Neuronal stem cell (in vitro differentiated cells): ENCODE measurements at regions not wholly inside any gene's neighbourhood (a gene's known extent, or its start where the extent isn't known, plus 50 kb on each side); places are given as distances from the start of the nearest gene placed in this dataset.

Experiments used
- DNase-seq: peaks from one replicate; pipeline ENCODE4 v3.0.0-alpha.2; 2013; ENCODE audit warnings: low spot score
- H2AFZ ChIP-seq: one replicate; pipeline ENCODE4 v1.6.1; 2013; ENCODE audit warnings: mild to moderate bottlenecking, low read length, inconsistent platforms
- H2AK5ac ChIP-seq: 2 replicates; pipeline ENCODE4 v1.6.1; 2013; ENCODE audit warnings: low read depth, mild to moderate bottlenecking, inconsistent platforms, low read length, moderate library complexity, mixed read lengths
- H2BK120ac ChIP-seq: 2 replicates; pipeline ENCODE4 v1.6.1; 2013; ENCODE audit warnings: low read depth, mild to moderate bottlenecking, inconsistent platforms, low read length, moderate library complexity, mixed read lengths
- H2BK12ac ChIP-seq: one replicate; pipeline ENCODE4 v1.6.1; 2013; ENCODE audit warnings: low read length, inconsistent platforms
- H2BK15ac ChIP-seq: 2 replicates; pipeline ENCODE4 v1.6.1; 2013; ENCODE audit warnings: mild to moderate bottlenecking, low read length, inconsistent platforms, mixed read lengths
- H2BK5ac ChIP-seq: one replicate; pipeline ENCODE4 v1.6.1; 2013; ENCODE audit warnings: inconsistent platforms, mild to moderate bottlenecking, low read length, moderate library complexity
- H3K14ac ChIP-seq: one replicate; pipeline ENCODE4 v1.6.1; 2013; ENCODE audit warnings: low read length, inconsistent platforms
- H3K18ac ChIP-seq: 2 replicates; pipeline ENCODE4 v1.6.1; 2013; ENCODE audit warnings: low read length, inconsistent platforms
- H3K23ac ChIP-seq: 2 replicates; pipeline ENCODE4 v1.6.1; 2013; ENCODE audit warnings: low read depth, mild to moderate bottlenecking, mixed read lengths, low read length, inconsistent platforms; ENCODE audit not compliant: poor library complexity
- H3K27ac ChIP-seq: replicated peaks from 3 replicates; pipeline ENCODE4 v1.5.1; 2013; ENCODE audit warnings: low read length, inconsistent platforms
- H3K27me3 ChIP-seq, 3 experiments: 2 replicates each; pipeline ENCODE4 v1.6.1; 2013; ENCODE audit warnings: low read length in 3 of 3, mild to moderate bottlenecking in 2 of 3, inconsistent platforms in 1 of 3, low read depth in 1 of 3, mixed read lengths in 1 of 3, moderate library complexity in 1 of 3; ENCODE audit not compliant: control insufficient read depth in 3 of 3, insufficient read depth in 3 of 3
- H3K36me3 ChIP-seq, 2 donors: replicated peaks in 1 of 2; 2 replicates each; pipeline ENCODE4 v1.6.1; 2013; ENCODE audit warnings: low read length in 2 of 2; ENCODE audit not compliant: control insufficient read depth in 2 of 2, insufficient read depth in 2 of 2
- H3K4ac ChIP-seq: 2 replicates; pipeline ENCODE4 v1.6.1; 2013; ENCODE audit warnings: inconsistent platforms, mild to moderate bottlenecking, low read length, moderate library complexity
- H3K4me1 ChIP-seq, 2 donors: 1 replicate in 1 of 2; 2 replicates in 1 of 2; pipeline ENCODE4 v1.6.1; 2013; ENCODE audit warnings: low read length in 2 of 2, low read depth in 1 of 2; ENCODE audit not compliant: control insufficient read depth in 2 of 2, insufficient read depth in 1 of 2
- H3K4me2 ChIP-seq: one replicate; pipeline ENCODE4 v1.6.1; 2013; ENCODE audit warnings: mild to moderate bottlenecking, low read length, inconsistent platforms; ENCODE audit not compliant: insufficient read depth, poor library complexity, severe bottlenecking
- H3K4me3 ChIP-seq, 2 donors: 2 replicates each; pipeline ENCODE4 v1.5.1; 2013; ENCODE audit warnings: low read length in 2 of 2, mild to moderate bottlenecking in 2 of 2, inconsistent platforms in 1 of 2, moderate library complexity in 1 of 2
- H3K79me1 ChIP-seq: one replicate; pipeline ENCODE4 v1.6.1; 2013; ENCODE audit warnings: low read depth, mild to moderate bottlenecking, inconsistent platforms, low read length, moderate library complexity
- H3K9ac ChIP-seq: one replicate; pipeline ENCODE4 v1.6.1; 2013; ENCODE audit warnings: mild to moderate bottlenecking, low read depth, low read length, inconsistent platforms; ENCODE audit not compliant: poor library complexity
- H3K9me3 ChIP-seq, 2 donors: replicated peaks in 1 of 2; 2 replicates each; pipeline versions ENCODE3 to v1.6.1; 2013; ENCODE audit warnings: low read length in 2 of 2, mild to moderate bottlenecking in 2 of 2, inconsistent platforms in 1 of 2, low read depth in 1 of 2, mixed read lengths in 1 of 2, moderate library complexity in 1 of 2; ENCODE audit not compliant: control insufficient read depth in 2 of 2, insufficient read depth in 1 of 2
- H4K8ac ChIP-seq: one replicate; pipeline ENCODE4 v1.6.1; 2013; ENCODE audit warnings: low read depth, mild to moderate bottlenecking, inconsistent platforms, low read length, moderate library complexity
- H4K91ac ChIP-seq: one replicate; pipeline ENCODE4 v1.6.1; 2013; ENCODE audit warnings: low read length, low read depth, mild to moderate bottlenecking, inconsistent platforms; ENCODE audit not compliant: poor library complexity
- WGBS, 2 donors: extraction: QIAGEN DNeasy Blood & Tissue Kit; methylation state at CpG; one replicate each; pipeline ENCODE4 v1.1.7; 2013; ENCODE audit warnings: missing lambda C conversion rate in 2 of 2, mixed read lengths in 1 of 2; ENCODE audit not compliant: insufficient read length in 2 of 2, insufficient replicate concordance in 1 of 2; ENCODE audit errors: extremely low coverage in 2 of 2; 5-methylcytosine and 5-hydroxymethylcytosine counted together

GRCh38 chr6:759729-760128 lies 66.8 kb upstream of the EXOC2 start:
- DNase-seq: no peak
- H2BK5ac ChIP-seq: no peak overlapping the region
- H3K9ac ChIP-seq: no peak overlapping the region
- no peak overlapping the region for H3K27ac ChIP-seq
- H3K4me2 ChIP-seq: no peak overlapping the region
- no peak overlapping the region for H2AFZ ChIP-seq
- H3K23ac ChIP-seq: no peak overlapping the region
- no peak overlapping the region for H3K4me3 ChIP-seq
- no peak overlapping the region for H3K18ac ChIP-seq
- H3K4me1 ChIP-seq: no peaks in the 10 kb centered on the region
- H2BK120ac ChIP-seq: no peak overlapping the region
- no peak overlapping the region for H2BK15ac ChIP-seq
- H3K36me3 ChIP-seq: no peaks in the 10 kb centered on the region
- H2AK5ac ChIP-seq: no peak overlapping the region
- no peak overlapping the region for H4K91ac ChIP-seq
- H3K4ac ChIP-seq: no peak overlapping the region
- peaks cover 0 to 8% (median 0%) of the 10 kb centered on the region in 3 experiments for H3K27me3 ChIP-seq
- no peak overlapping the region for H4K8ac ChIP-seq
- H3K9me3 ChIP-seq: no peaks in the 10 kb centered on the region
- H3K79me1 ChIP-seq: no peaks in the 10 kb centered on the region
- H2BK12ac ChIP-seq: no peak overlapping the region
- H3K14ac ChIP-seq: no peak overlapping the region
- no CpG with 5 or more reads among the region's 3 CpGs for WGBS, 2 donors

GRCh38 chr6:756224-756623 lies 63.3 kb upstream of the EXOC2 start:
- no peak overlapping the region for H4K8ac ChIP-seq
- H3K27ac ChIP-seq: no peak overlapping the region
- no peak overlapping the region for H2AK5ac ChIP-seq
- H3K18ac ChIP-seq: no peak overlapping the region
- H3K4me2 ChIP-seq: no peak overlapping the region
- DNase-seq: no peak
- no peaks in the 10 kb centered on the region for H3K4me1 ChIP-seq
- no peak overlapping the region for H2BK12ac ChIP-seq
- H3K4ac ChIP-seq: no peak overlapping the region
- H3K27me3 ChIP-seq: peaks cover 0 to 6% (median 0%) of the 10 kb centered on the region in 3 experiments
- no peaks in the 10 kb centered on the region for H3K79me1 ChIP-seq
- H3K14ac ChIP-seq: no peak overlapping the region
- H2BK120ac ChIP-seq: no peak overlapping the region
- no peak overlapping the region for H4K91ac ChIP-seq
- no peak overlapping the region for H2BK5ac ChIP-seq
- H2AFZ ChIP-seq: no peak overlapping the region
- H2BK15ac ChIP-seq: no peak overlapping the region
- H3K36me3 ChIP-seq: no peaks in the 10 kb centered on the region
- no peaks in the 10 kb centered on the region for H3K9me3 ChIP-seq
- no peak overlapping the region for H3K9ac ChIP-seq
- H3K23ac ChIP-seq: no peak overlapping the region
- no peak overlapping the region for H3K4me3 ChIP-seq

- H2BK15ac ChIP-seq: no peak overlapping the region
- no peak overlapping the region for H4K8ac ChIP-seq
- no peak overlapping the region for H3K27ac ChIP-seq
- no peak for DNase-seq
- no peak overlapping the region for H2AK5ac ChIP-seq
- peaks cover 0 to 6% (median 0%) of the 10 kb centered on the region in 3 experiments for H3K27me3 ChIP-seq
- no peak overlapping the region for H2BK12ac ChIP-seq
- H3K23ac ChIP-seq: no peak overlapping the region
- H3K36me3 ChIP-seq: no peaks in the 10 kb centered on the region
- no CpG with 5 or more reads among the region's 3 CpGs for WGBS, 2 donors
- H3K4me3 ChIP-seq: no peak overlapping the region
- no peak overlapping the region for H2BK5ac ChIP-seq
- no peak overlapping the region for H3K14ac ChIP-seq
- H3K9me3 ChIP-seq: no peaks in the 10 kb centered on the region
- H2BK120ac ChIP-seq: no peak overlapping the region
- no peaks in the 10 kb centered on the region for H3K4me1 ChIP-seq
- no peak overlapping the region for H2AFZ ChIP-seq
- H4K91ac ChIP-seq: no peak overlapping the region
- H3K4me2 ChIP-seq: no peak overlapping the region
- H3K9ac ChIP-seq: no peak overlapping the region
- no peak overlapping the region for H3K18ac ChIP-seq
- H3K79me1 ChIP-seq: no peaks in the 10 kb centered on the region
- H3K4ac ChIP-seq: no peak overlapping the region
Observed at GRCh38 chr6:754202-754601, 61.3 kb upstream of the EXOC2 start.

- H4K8ac ChIP-seq: no peak overlapping the region
- H3K4me1 ChIP-seq: no peaks in the 10 kb centered on the region
- H3K27me3 ChIP-seq: peaks cover 0 to 6% (median 0%) of the 10 kb centered on the region in 3 experiments
- H4K91ac ChIP-seq: no peak overlapping the region
- H3K14ac ChIP-seq: no peak overlapping the region
- no peak overlapping the region for H3K4ac ChIP-seq
- H2AK5ac ChIP-seq: no peak overlapping the region
- no peak overlapping the region for H3K18ac ChIP-seq
- no peak overlapping the region for H3K27ac ChIP-seq
- H3K23ac ChIP-seq: no peak overlapping the region
- DNase-seq: no peak
- no peak overlapping the region for H2BK15ac ChIP-seq
- no peak overlapping the region for H3K4me3 ChIP-seq
- peak overlapping the region; percentile 25 for H3K9ac ChIP-seq
- no peak overlapping the region for H2BK12ac ChIP-seq
- H2AFZ ChIP-seq: no peak overlapping the region
- WGBS, 2 donors: no CpG with 5 or more reads among the region's 3 CpGs
- H2BK5ac ChIP-seq: no peak overlapping the region
- H2BK120ac ChIP-seq: no peak overlapping the region
- no peak overlapping the region for H3K4me2 ChIP-seq
- no peaks in the 10 kb centered on the region for H3K9me3 ChIP-seq
- no peaks in the 10 kb centered on the region for H3K79me1 ChIP-seq
- H3K36me3 ChIP-seq: no peaks in the 10 kb centered on the region
Observed at GRCh38 chr6:753486-753885, 60.5 kb upstream of the EXOC2 start.
